Activated T-cell treated with anti-CD3 and anti-CD28 coated beads for 4 hours (primary cell): ENCODE measurements at regions not wholly inside any gene's neighbourhood (a gene's known extent, or its start where the extent isn't known, plus 50 kb on each side); places are given as distances from the start of the nearest gene placed in this dataset.
A peak's percentile ranks its signal among the peaks of the same experiment; 100 is the strongest.

Experiments used
- DNase-seq: peaks from one replicate; pipeline ENCODE4 v3.0.0-alpha.2; 2020

- no peak for DNase-seq
Observed at GRCh38 chr6:33862536-33862935, 58.7 kb upstream of the MLN start.

GRCh38 chr6:33861722-33862121 lies 57.9 kb upstream of the MLN start:
- DNase-seq, result no peak

- DNase-seq, result no peak
Observed at GRCh38 chr6:33860706-33861474, 57.1 kb upstream of the MLN start.

GRCh38 chr6:33860006-33860405 lies 56.2 kb upstream of the MLN start:
- DNase-seq, result no peak

GRCh38 chr6:33858804-33859505 lies 55.2 kb upstream of the MLN start:
- DNase-seq, result no peak

- no peak for DNase-seq
Observed at GRCh38 chr6:33857932-33858475, 54.2 kb upstream of the MLN start.

GRCh38 chr6:33857093-33857931 lies 53.5 kb upstream of the MLN start:
- no peak for DNase-seq

- DNase-seq, result peak; percentile 37
Observed at GRCh38 chr6:33856655-33857054, 52.9 kb upstream of the MLN start.

GRCh38 chr6:33856031-33856590 lies 52.3 kb upstream of the MLN start:
- DNase-seq, result no peak

GRCh38 chr6:33854572-33855030 lies 50.8 kb upstream of the MLN start:
- DNase-seq, result no peak

- no peak for DNase-seq
Observed at GRCh38 chr6:33853736-33854135, 49.9 kb upstream of the MLN start.
